ENCODE measurements at regions not wholly inside any gene's neighbourhood (a gene's known extent, or its start where the extent isn't known, plus 50 kb on each side); places are given as distances from the start of the nearest gene placed in this dataset.

- Histone ChIP-seq H3K4me3 (ENCODE audit: low read depth, low read length) (no peak overlapping the region), H3K36me3 (ENCODE audit: control insufficient read depth, insufficient read depth, low read length) (no peaks in the 10 kb centered on the region), H3K27me3 (ENCODE audit: control insufficient read depth, insufficient read depth, low read length) (no peaks in the 10 kb centered on the region)
- DNase-seq (ENCODE audit: low read depth) = no peak
- TF ChIP-seq, protein P1, sequence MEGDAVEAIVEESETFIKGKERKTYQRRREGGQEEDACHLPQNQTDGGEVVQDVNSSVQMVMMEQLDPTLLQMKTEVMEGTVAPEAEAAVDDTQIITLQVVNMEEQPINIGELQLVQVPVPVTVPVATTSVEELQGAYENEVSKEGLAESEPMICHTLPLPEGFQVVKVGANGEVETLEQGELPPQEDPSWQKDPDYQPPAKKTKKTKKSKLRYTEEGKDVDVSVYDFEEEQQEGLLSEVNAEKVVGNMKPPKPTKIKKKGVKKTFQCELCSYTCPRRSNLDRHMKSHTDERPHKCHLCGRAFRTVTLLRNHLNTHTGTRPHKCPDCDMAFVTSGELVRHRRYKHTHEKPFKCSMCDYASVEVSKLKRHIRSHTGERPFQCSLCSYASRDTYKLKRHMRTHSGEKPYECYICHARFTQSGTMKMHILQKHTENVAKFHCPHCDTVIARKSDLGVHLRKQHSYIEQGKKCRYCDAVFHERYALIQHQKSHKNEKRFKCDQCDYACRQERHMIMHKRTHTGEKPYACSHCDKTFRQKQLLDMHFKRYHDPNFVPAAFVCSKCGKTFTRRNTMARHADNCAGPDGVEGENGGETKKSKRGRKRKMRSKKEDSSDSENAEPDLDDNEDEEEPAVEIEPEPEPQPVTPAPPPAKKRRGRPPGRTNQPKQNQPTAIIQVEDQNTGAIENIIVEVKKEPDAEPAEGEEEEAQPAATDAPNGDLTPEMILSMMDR (IDR thresholded peaks at IDR 0.05; ENCODE audit: insufficient read depth, low read length, poor library complexity, severe bottlenecking) = no peak
These were observed 107.1 kb upstream of the TSHZ2 start for GRCh38 chr20:52864916-52865605.

GRCh38 chr20:52859156-52859876, 112.8 kb upstream of the TSHZ2 start:
- Histone ChIP-seq H3K27me3 (ENCODE audit: control insufficient read depth, insufficient read depth, low read length) (no peaks in the 10 kb centered on the region), H3K4me3 (ENCODE audit: low read depth, low read length) (no peak overlapping the region), H3K36me3 (ENCODE audit: control insufficient read depth, insufficient read depth, low read length) (no peaks in the 10 kb centered on the region)
- peak; percentile 14 for DNase-seq (ENCODE audit: low read depth)
- TF ChIP-seq, protein P1 (IDR thresholded peaks at IDR 0.05; ENCODE audit: insufficient read depth, low read length, poor library complexity, severe bottlenecking) = no peak

DNA sequence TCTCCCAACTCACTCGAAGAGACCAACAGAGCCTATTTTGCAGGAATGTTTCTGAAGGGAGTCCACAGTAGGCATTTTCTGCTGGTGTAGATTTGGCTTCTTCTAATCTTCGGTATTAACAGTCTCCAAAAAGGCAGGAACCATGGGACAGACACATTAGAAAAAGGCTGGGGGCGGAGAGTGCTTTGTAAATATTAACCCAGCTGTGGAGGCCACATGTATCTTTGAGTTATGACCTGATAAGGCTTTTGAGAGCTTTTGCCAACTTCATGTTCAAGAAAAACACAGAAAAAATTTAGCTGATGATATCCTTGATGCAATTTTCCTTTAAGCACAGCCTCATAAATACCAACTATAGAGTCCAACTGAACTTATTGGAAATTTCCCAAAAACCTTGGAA, 119.4 kb upstream of the TSHZ2 start:
- TF ChIP-seq, protein P1 (IDR thresholded peaks at IDR 0.05; ENCODE audit: insufficient read depth, low read length, poor library complexity, severe bottlenecking) = no peak
- no peak for DNase-seq (ENCODE audit: low read depth)
- no peaks in the 10 kb centered on the region for H3K36me3 ChIP-seq (ENCODE audit: control insufficient read depth, insufficient read depth, low read length)

DNA sequence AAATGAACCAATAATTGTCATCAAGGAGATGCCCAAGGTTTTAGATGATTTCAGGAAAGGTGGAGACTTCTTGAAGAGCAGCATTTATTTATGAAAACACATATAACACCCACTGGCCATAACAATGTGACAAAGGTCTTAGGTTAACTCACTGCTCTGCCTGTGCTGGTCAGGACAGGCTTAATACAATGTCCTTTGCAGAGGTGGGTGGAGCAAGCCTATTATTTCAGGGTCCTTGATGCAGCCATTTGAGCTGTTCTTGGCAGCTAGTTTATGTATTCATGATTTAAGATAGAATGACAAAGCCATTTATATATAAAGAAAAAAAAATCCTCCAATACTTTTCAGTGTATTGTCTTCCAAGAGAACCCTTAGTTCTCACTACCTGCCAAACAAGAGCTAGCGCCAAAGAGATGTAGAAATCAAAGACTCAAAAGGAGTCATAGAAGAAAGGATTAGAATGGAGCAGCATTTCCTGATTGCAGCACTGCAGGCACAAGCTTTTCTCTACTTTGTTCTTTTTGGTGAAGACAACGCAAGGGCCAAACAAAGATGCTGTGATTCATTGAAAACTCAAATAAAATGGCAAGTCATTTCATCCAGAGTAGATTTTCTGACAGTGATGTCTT, 124.3 kb upstream of the TSHZ2 start:
- Histone ChIP-seq H3K36me3 (ENCODE audit: control insufficient read depth, insufficient read depth, low read length) (no peaks in the 10 kb centered on the region), H3K4me3 (ENCODE audit: low read depth, low read length) (no peak overlapping the region), H3K27me3 (ENCODE audit: control insufficient read depth, insufficient read depth, low read length) (no peaks in the 10 kb centered on the region)
- no peak for DNase-seq (ENCODE audit: low read depth)
- TF ChIP-seq, protein P1 (IDR thresholded peaks at IDR 0.05; ENCODE audit: insufficient read depth, low read length, poor library complexity, severe bottlenecking) = no peak

More for the DNA sequence above, 119.4 kb upstream of the TSHZ2 start:
- no peaks in the 10 kb centered on the region for H3K27me3 ChIP-seq (ENCODE audit: control insufficient read depth, insufficient read depth, low read length)
- no peak overlapping the region for H3K4me3 ChIP-seq (ENCODE audit: low read depth, low read length)

DNA sequence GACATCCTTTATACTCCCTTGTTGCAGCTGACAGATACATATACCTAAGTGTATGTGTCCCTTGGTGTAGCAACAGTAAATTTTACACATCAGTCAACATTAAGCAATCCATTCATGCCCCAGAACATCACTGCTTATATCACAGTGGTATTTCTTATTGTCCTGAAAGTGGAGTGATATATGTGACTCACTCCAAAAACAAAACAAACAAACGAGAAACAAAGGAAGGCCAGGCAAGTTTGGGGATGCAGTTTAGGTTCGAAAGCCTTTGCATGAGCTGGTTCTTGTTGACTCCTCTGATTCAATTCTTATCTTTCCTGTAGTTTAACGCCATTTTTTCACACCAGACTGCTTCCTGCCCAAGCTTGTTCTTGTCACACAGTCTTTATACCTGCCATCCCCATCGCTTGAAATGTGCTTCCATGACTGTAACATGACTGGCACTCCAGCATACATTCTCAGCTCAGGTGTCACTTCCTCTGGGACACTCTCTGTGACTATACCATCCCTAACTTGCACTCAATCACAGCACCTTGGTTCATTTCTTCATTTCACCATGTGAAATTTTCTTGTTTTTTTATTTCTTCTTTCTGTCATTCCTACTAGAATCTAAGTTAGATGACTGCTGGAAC, 125.0 kb upstream of the TSHZ2 start:
- no peaks in the 10 kb centered on the region for H3K27me3 ChIP-seq (ENCODE audit: control insufficient read depth, insufficient read depth, low read length)
- H3K36me3 ChIP-seq (ENCODE audit: control insufficient read depth, insufficient read depth, low read length) = no peaks in the 10 kb centered on the region
- TF ChIP-seq, protein P1 (IDR thresholded peaks at IDR 0.05; ENCODE audit: insufficient read depth, low read length, poor library complexity, severe bottlenecking) = no peak
- DNase-seq (ENCODE audit: low read depth) = no peak
- H3K4me3 ChIP-seq (ENCODE audit: low read depth, low read length) = no peak overlapping the region

Data from kidney epithelial cell (primary cell).